Vagina (tissue), 2 donors: ENCODE measurements at regions not wholly inside any gene's neighbourhood (a gene's known extent, or its start where the extent isn't known, plus 50 kb on each side); places are given as distances from the start of the nearest gene placed in this dataset.

Experiments used
- DNase-seq, 2 donors: peaks; one replicate each; pipeline ENCODE4 v3.0.0-alpha.2; 2017; ENCODE audit errors: extremely low spot score in 2 of 2
- H3K27ac ChIP-seq: fragments of 200-600 bp; sonication (generic); one replicate; pipeline ENCODE4 v1.5.1; 2019
- H3K27me3 ChIP-seq: fragments of 200-600 bp; sonication (generic); one replicate; pipeline ENCODE4 v1.5.1; 2019
- H3K36me3 ChIP-seq, 2 donors: fragments of 200-600 bp; sonication (generic); one replicate each; pipeline ENCODE4 v1.5.1; 2017 to 2019
- H3K4me1 ChIP-seq: fragments of 200-600 bp; sonication (generic); one replicate; pipeline ENCODE4 v1.5.1; 2019
- H3K4me3 ChIP-seq, 2 donors: fragments of 200-600 bp; sonication (generic); 1 replicate in 1 of 2; 2 replicates in 1 of 2; pipeline ENCODE4 v1.5.1; 2016 to 2019
- H3K9me3 ChIP-seq: fragments of 200-600 bp; sonication (generic); one replicate; pipeline ENCODE4 v1.5.1; 2019
- POLR2A ChIP-seq, 2 donors: fragments of 450-650 bp; IDR thresholded peaks; one replicate each; pipeline ENCODE4 v1.6.1; 2017; ENCODE audit warnings: antibody characterized with exemption in 2 of 2, mild to moderate bottlenecking in 2 of 2, moderate library complexity in 2 of 2
- POLR2AphosphoS5 ChIP-seq, 2 donors: sonication (generic); formaldehyde crosslinking; IDR thresholded peaks; one replicate each; pipeline ENCODE4 v1.9.0; 2017; ENCODE audit warnings: antibody characterized with exemption in 2 of 2, mild to moderate bottlenecking in 2 of 2, low read depth in 1 of 2; ENCODE audit not compliant: insufficient read depth in 1 of 2
- intact Hi-C: fragments of 100-400 bp; cut with DNase I; formaldehyde crosslinking; loops from one replicate; pipeline ENCODE4 v1.15.1; 2023
- TF ChIP-seq, protein P1 (sequence below), 3 experiments: fragments of 450-650 bp in 2 of 3; fragments of 200-600 bp in 1 of 3; sonication (generic) in 1 of 3; IDR thresholded peaks; one replicate each; pipeline ENCODE4 v1.5.1; 2017 to 2019; ENCODE audit warnings: antibody characterized with exemption in 3 of 3, mild to moderate bottlenecking in 2 of 3, moderate library complexity in 2 of 3

DNA sequence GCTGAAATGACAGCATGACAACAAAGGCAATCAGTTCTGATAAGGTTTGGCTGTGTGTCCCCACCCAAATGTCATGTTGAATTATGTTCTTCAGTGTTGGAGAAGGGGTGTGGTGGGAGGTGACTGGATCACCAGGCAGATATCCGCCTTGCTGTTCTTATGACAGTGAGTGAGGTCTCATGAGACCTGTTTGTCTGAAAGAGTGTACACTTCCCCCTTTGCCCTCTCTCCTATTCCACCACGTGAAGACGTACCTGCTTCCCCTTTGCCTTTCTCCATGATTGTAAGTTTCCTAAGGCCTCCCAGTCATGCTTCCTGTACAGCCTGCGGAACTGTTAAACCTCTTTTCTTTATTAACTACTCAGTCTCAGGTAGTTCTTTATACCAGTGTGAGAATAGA, 553.0 kb downstream of the DCDC2C start:
- TF ChIP-seq POLR2A (IDR thresholded peaks at IDR 0.05) (no peak), POLR2AphosphoS5 (IDR thresholded peaks at IDR 0.05; ENCODE audit: insufficient read depth in 1 of 2, low read depth in 1 of 2) (no peak)
- TF ChIP-seq, protein P1, sequence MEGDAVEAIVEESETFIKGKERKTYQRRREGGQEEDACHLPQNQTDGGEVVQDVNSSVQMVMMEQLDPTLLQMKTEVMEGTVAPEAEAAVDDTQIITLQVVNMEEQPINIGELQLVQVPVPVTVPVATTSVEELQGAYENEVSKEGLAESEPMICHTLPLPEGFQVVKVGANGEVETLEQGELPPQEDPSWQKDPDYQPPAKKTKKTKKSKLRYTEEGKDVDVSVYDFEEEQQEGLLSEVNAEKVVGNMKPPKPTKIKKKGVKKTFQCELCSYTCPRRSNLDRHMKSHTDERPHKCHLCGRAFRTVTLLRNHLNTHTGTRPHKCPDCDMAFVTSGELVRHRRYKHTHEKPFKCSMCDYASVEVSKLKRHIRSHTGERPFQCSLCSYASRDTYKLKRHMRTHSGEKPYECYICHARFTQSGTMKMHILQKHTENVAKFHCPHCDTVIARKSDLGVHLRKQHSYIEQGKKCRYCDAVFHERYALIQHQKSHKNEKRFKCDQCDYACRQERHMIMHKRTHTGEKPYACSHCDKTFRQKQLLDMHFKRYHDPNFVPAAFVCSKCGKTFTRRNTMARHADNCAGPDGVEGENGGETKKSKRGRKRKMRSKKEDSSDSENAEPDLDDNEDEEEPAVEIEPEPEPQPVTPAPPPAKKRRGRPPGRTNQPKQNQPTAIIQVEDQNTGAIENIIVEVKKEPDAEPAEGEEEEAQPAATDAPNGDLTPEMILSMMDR (IDR thresholded peaks at IDR 0.05): no peak
- no peaks in the 10 kb centered on the region for H3K9me3 ChIP-seq
- intact Hi-C loops: no loop called here
- H3K27me3 ChIP-seq: no peaks in the 10 kb centered on the region
- H3K4me1 ChIP-seq: no peaks in the 10 kb centered on the region
- H3K36me3 ChIP-seq: no peaks in the 10 kb centered on the region
- H3K4me3 ChIP-seq: no peak overlapping the region
- DNase-seq: no peak
- no peak overlapping the region for H3K27ac ChIP-seq

DNA sequence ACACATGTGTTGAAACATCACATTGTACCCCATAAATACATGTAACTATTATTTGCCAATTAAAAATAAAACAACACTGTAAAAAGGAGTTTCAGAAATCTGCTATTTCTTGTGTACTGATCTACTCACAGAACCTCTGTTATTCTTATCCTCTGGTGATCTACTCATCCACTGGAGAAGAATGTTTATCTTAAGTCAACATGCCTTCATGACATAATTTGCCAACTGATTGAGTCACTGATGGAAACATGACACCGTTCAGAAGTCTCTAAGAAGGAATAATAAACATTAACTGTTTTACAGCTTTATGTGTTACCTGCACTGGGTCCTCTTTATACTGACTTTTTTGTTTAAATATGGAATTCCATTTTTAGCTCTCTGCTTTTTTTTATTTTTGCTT, 555.2 kb downstream of the DCDC2C start:
- Histone ChIP-seq H3K27ac (no peak overlapping the region), H3K4me3 (no peak overlapping the region), H3K27me3 (no peaks in the 10 kb centered on the region), H3K4me1 (no peaks in the 10 kb centered on the region), H3K9me3 (no peaks in the 10 kb centered on the region), H3K36me3 (no peaks in the 10 kb centered on the region)
- TF ChIP-seq, protein P1 (IDR thresholded peaks at IDR 0.05): no peak
- TF ChIP-seq POLR2A (IDR thresholded peaks at IDR 0.05) (no peak), POLR2AphosphoS5 (IDR thresholded peaks at IDR 0.05; ENCODE audit: insufficient read depth in 1 of 2, low read depth in 1 of 2) (no peak)
- DNase-seq: no peak
- intact Hi-C loops: no loop called here

DNA sequence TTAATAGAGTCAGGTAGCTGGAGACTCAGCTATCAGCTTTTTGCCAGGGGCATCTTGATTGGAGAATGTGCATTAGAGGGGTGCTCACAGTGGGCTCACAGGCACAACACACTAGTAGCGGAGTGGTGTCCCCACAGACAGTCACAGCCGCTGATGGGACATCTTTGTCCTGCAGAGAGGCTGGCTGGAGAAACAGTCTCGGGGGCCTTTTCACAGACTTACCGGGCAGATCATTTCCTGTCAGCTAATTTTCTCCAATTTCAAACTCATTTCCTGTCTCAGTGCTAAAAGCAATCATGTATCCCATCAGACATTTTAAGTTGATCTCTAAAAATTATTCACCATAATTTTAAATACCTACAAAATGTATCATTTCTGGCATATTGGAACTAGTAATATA, 562.6 kb downstream of the DCDC2C start:
- DNase-seq: no peak
- no peaks in the 10 kb centered on the region for H3K4me1 ChIP-seq
- H3K27ac ChIP-seq: no peak overlapping the region
- intact Hi-C loops: no loop called here
- H3K27me3 ChIP-seq: no peaks in the 10 kb centered on the region
- H3K9me3 ChIP-seq: no peaks in the 10 kb centered on the region
- TF ChIP-seq POLR2A (IDR thresholded peaks at IDR 0.05): no peak
- TF ChIP-seq, protein P1 (IDR thresholded peaks at IDR 0.05): no peak
- TF ChIP-seq POLR2AphosphoS5 (IDR thresholded peaks at IDR 0.05; ENCODE audit: insufficient read depth in 1 of 2, low read depth in 1 of 2): no peak
- no peaks in the 10 kb centered on the region for H3K36me3 ChIP-seq
- no peak overlapping the region for H3K4me3 ChIP-seq

DNA sequence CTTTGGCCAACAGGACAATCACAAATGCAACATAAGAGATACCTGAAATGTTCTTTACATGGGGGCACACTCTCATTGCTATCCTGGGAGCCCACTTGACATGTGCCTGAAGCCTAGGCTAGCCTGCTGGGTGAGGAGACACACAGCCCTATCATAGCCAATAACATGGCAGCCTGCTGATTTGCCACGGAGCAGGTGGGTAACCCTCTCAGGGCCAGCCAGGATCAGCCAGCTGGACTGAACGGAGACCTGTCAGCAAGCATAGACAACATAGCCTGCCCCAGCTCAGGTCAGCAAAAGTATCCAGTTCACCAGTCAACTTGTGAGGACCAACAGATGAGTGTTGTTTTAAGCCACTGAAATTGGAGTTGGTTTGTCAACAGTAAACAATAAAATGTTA, 566.5 kb downstream of the DCDC2C start:
- Histone ChIP-seq H3K4me1 (no peaks in the 10 kb centered on the region), H3K36me3 (no peaks in the 10 kb centered on the region), H3K27me3 (no peaks in the 10 kb centered on the region), H3K4me3 (no peak overlapping the region), H3K9me3 (no peaks in the 10 kb centered on the region), H3K27ac (no peak overlapping the region)
- TF ChIP-seq, protein P1 (IDR thresholded peaks at IDR 0.05): no peak
- TF ChIP-seq POLR2AphosphoS5 (IDR thresholded peaks at IDR 0.05; ENCODE audit: insufficient read depth in 1 of 2, low read depth in 1 of 2) (no peak), POLR2A (IDR thresholded peaks at IDR 0.05) (no peak)
- no peak for DNase-seq
- intact Hi-C loops: no loop called here

DNA sequence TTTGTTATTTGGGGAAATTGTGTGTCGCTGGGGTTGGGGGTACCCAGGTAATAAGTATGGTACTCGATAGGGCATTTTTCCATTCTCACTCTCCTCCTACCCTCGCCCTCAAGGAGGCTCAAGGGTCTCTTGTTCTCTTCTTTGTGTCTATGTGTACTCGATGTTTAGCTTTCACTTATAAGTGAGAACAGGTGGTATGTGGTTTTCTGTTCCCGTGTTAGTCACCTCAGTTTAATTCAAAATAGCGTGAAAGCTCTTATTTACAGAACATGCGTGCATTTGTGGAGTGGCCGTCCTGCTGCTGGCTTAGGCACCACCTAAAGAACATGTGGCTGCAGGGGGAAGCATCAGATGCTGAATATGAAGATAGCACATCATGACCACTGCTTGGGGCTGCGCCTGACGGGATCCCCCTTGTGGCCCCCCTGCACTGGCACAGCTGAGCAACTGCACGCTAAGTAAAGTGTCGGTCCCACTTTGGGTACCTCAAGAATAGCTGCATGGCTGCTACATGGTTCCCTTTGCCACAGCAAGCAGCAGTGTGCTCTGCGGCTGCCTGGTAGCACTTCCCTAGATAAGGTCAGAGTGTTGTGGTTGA, 569.0 kb downstream of the DCDC2C start:
- Histone ChIP-seq H3K4me3 (no peak overlapping the region), H3K9me3 (no peaks in the 10 kb centered on the region), H3K36me3 (no peaks in the 10 kb centered on the region), H3K27me3 (no peaks in the 10 kb centered on the region), H3K4me1 (no peaks in the 10 kb centered on the region), H3K27ac (no peak overlapping the region)
- no peak for DNase-seq
- no peak for TF ChIP-seq POLR2AphosphoS5 (IDR thresholded peaks at IDR 0.05; ENCODE audit: insufficient read depth in 1 of 2, low read depth in 1 of 2)
- no peak for TF ChIP-seq POLR2A (IDR thresholded peaks at IDR 0.05)
- TF ChIP-seq, protein P1 (IDR thresholded peaks at IDR 0.05): no peak
- intact Hi-C loops: no loop called here
